NCI-H226 (cell line): ENCODE measurements at regions not wholly inside any gene's neighbourhood (a gene's known extent, or its start where the extent isn't known, plus 50 kb on each side); places are given as distances from the start of the nearest gene placed in this dataset.

Experiments
- DNase-seq: peaks from one replicate; pipeline ENCODE4 v3.0.0-alpha.2; 2015

- DNase-seq = no peak
These were observed 176.2 kb downstream of the FOXO1 start for GRCh38 chr13:40490086-40490758.

DNA sequence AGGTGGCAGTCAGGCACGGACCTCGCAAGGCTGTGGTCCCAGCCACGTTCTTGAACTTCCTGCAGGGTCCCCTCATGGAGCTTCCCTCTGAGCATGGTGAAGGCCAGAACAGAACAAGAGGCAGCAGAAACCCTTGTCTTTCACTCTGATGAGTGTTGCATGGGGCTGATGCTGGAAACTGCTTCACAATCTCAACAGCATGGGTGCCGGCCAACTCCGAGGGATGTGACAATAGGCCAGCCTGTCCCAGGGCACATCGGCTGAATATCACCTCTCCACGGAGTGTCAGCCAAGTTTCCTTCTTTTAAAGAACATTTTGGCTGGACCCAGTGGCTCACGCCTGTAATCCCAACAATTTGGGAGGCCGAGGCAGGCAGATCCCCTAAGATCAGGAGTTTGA lies 173.9 kb downstream of the FOXO1 start:
- DNase-seq = no peak

DNA sequence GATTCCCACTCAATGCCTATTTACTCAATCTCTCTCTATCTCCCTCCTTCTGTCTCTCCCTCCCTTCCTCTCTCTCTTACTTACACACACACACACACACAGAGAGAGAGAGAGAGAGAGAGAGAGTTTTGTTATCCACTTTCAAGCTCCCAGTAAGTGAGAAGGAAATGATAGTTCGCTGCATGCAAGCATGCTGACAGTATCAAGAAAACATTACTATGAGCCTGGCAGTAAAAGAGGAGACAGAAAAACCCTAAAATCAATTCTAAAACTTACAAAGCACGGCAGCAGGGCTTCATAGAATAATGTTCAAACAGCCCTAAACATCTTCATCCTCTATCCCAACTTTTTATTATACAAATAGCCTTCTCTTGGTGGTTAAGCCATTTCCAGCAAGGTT lies 171.9 kb downstream of the FOXO1 start:
- peak; percentile 9 for DNase-seq

DNA sequence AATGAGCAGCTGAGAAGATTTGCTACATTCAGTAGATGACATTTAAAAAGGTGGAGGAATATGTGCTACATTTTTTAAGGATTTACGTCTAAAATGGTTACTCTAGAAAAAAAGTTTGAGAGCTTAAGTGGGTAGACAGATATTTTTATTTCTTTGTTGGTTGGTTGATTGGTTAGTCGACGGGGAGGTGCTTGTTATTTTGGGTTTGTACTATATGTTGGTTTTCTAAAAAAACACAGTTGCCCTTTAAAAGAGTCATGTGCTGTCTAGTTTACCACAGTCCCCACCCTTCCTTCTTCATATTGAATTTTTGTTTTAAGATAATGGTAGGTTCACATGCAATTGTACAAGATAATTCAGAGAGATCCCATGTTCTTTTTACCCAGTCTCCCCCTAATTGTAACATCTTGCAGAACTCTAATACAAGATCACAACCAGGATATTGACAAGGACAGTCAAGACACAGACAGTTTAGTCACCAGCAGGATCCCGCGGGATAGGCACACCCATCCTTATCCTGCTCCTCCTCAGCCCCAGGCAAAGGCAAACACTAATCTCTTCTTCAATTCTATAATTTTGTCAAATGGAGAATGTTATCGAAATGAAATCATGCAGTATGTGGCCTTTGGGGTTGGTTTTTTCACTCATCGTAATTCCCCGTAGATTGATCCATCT lies 171.4 kb downstream of the FOXO1 start:
- DNase-seq = no peak

- DNase-seq = peak; percentile 47
These were observed 170.8 kb downstream of the FOXO1 start for GRCh38 chr13:40495621-40496001.

GRCh38 chr13:40496035-40496810 lies 170.2 kb downstream of the FOXO1 start:
- DNase-seq = no peak

DNA sequence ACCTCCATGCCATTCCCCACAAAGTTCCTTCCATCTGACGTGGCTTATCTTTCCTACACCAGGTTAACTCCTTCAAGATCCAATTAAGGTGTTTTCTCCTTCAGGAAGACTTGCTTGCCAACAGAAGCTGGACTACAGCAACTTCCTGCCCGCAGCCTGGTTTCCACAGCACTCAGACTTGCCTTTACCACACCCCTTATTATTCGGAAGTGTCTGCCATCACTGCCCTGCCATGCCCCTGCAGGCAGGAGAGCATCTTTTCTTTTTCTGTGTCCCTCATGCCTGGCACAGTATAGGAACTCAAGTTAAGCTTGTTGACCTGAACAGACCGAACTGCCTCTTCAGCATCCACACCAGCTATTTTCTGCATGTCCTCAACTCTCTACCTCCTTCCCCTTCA lies 168.0 kb downstream of the FOXO1 start:
- DNase-seq = peak; percentile 36

DNA sequence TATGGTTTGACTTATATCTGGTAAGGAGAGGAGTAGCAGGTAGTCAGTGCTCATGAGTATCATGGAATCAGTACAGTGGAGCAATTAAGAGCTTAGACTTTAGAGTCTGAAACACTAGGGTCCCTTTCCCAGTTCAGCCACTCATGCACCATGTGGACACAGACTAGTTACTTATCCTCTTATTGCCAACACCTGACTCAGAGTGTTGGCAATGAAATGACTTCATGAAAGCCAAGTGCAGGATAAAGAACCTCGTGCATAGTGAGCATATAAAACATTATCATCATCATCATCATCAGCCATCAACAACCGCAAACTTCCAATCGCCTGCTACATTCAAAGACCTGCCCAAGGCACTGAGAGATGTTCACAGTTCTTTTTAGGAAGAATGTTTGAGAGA lies 164.2 kb downstream of the FOXO1 start:
- no peak for DNase-seq

DNA sequence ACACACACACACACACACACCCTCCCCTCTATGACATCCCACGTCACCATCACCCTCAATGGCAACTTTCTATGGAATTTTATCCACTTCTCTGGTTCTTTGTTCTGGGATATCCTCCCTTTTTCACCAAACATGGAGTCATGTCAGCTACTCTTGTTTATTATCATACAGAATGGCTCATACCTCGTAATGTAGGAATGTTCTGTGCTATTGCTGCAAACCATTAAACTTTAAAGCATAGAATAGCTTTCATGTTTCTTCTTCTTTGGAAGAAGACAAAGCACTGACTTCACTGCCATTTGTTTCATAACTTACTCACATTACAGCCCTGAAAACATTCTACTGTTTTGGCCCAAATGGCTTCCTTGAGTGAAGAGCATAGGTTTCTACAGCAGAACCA lies 163.4 kb downstream of the FOXO1 start:
- DNase-seq = no peak

DNA sequence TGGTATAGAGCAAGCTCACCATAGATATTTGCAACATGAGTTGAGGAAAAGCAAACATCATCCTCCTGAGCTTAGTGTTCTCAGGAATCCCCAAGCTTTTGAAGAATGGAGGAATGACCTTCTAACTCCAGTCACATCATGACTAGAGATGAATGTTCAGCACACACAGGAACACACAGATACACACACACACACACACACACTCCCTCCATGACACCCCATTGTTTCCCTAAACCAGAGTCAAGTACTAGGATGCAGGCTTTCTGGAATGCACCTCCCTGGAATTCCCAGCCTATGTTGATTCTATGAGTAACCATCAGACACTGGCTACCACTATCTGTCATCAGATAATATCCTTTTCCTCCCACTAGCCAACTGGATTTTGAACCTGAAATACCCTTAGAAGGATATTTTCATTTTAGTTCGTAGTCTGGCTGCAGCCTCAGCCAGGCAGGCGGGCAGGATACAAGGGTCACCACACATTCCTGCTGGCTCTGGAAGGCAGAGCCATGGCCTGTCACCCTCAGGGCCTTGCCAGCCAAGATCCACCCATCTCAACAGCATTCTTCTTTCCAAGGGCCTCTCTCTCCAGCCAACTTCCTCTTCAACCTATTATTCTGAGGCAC lies 162.4 kb downstream of the FOXO1 start:
- peak; percentile 98 for DNase-seq

DNA sequence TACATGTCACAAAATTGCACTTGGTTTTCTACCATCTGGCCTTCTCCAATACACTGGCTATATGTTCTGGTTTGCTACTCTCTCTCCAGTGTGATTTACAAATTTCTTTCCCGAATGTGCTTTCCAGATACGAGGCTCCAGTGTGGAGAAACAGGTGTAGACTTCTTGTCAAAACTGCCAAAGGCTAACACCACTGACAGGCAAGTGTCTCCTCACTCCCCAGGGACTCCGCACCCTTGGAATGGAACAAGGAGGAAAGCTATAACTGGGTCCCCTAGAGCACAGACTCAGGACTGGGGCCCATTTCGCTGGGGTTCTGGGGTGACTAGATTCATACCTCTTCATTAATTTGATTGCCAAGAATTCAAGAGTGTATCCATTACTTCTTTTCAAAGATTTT lies 161.8 kb downstream of the FOXO1 start:
- DNase-seq = no peak

DNA sequence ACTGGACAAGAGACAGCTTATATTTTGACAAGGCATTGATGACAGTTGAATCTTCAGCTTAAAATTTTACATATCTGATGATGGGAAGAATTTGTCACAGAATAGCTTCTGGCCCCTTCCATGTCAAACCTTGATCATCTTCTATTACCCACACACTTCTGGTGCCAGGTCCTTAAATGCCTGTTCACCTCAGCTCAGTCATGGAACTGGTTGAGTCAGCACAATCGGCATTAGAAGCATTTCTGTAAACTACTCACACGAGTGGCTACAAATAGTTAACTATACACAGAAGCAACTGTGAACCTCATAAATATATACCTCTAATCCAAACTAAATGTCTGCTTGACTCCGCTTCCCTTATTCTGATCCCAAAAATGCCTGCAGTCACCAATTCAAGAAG lies 161.2 kb downstream of the FOXO1 start:
- DNase-seq = no peak
